HepG2 (cell line): ENCODE measurements at regions not wholly inside any gene's neighbourhood (a gene's known extent, or its start where the extent isn't known, plus 50 kb on each side); places are given as distances from the start of the nearest gene placed in this dataset.

Experiments used
- ATAC-seq: fragments of 200-7000 bp; cut with Tn5 transposase; 3 replicates; pipeline ENCODE4 v1.9.1; 2020; ENCODE audit warnings: mild to moderate bottlenecking, moderate library complexity
- BruUV-seq: library from RNA; stranded (reverse); fragments of 400-500 nt; replicated peaks from 2 replicates; lab custom pipeline; 2021; lab: Mats Ljungman, UMichigan
- CTCF ChIA-PET: fragments of 300-600 bp; formaldehyde crosslinking; extraction: SDS; loops from one replicate; lab custom pipeline; 2021; ENCODE audit warnings: low total read pairs, inconsistent platforms, low intra/inter-chr PET ratio; lab: Yijun Ruan, JAX
- POLR2A ChIA-PET: fragments of 350-600 bp; sonication (Branson Sonifier 250); formaldehyde crosslinking; loops from one replicate; lab custom pipeline; 2020; ENCODE audit warnings: antibody characterized with exemption, inconsistent platforms; lab: Yijun Ruan, JAX
- DNase-seq: peaks from one replicate; pipeline ENCODE4 v3.0.0-alpha.2; 2015; ENCODE audit warnings: low spot score
- FAIRE-seq: peaks from 3 replicates; lab custom pipeline; 2011; peaks lifted over from hg19 to GRCh38; lab: Jason Lieb, UNC
- H2AFZ ChIP-seq: one replicate; pipeline ENCODE4 v1.6.1; 2011; ENCODE audit warnings: low read length, inconsistent platforms
- H3K27ac ChIP-seq: fragments of 300-600 bp; 3 replicates; pipeline ENCODE4 v1.8.0; 2011; ENCODE audit warnings: mixed run types, mild to moderate bottlenecking, mixed read lengths, low read length, inconsistent platforms; ENCODE audit not compliant: insufficient read depth; ENCODE audit errors: extremely low read length
- H3K27me3 ChIP-seq, 2 experiments: fragments of 200-600 bp in 1 of 2; 2 replicates in 1 of 2; 3 replicates in 1 of 2; pipeline versions ENCODE4 v1.6.0 to v1.8.0; 2011; ENCODE audit warnings: low read length in 2 of 2, mild to moderate bottlenecking in 2 of 2, moderate library complexity in 2 of 2, inconsistent platforms in 1 of 2; ENCODE audit not compliant: insufficient read depth in 2 of 2, control insufficient read depth in 1 of 2
- H3K36me3 ChIP-seq, 2 experiments: fragments of 200-600 bp in 1 of 2; replicated peaks in 1 of 2; 2 replicates in 1 of 2; 3 replicates in 1 of 2; pipeline versions ENCODE4 v1.5.1 to v1.8.0; 2011; ENCODE audit warnings: low read length in 2 of 2, inconsistent platforms in 1 of 2; ENCODE audit not compliant: insufficient read depth in 2 of 2, control insufficient read depth in 1 of 2
- H3K4me1 ChIP-seq: 2 replicates; pipeline ENCODE4 v1.5.1; 2012; ENCODE audit warnings: low read length, inconsistent platforms; ENCODE audit not compliant: insufficient read depth
- H3K4me2 ChIP-seq: 2 replicates; pipeline ENCODE4 v1.6.0; 2011; ENCODE audit warnings: low read depth, low read length, inconsistent platforms
- H3K4me3 ChIP-seq, 3 experiments: fragments of 200-600 bp in 1 of 3; sonication (generic), shearing (Covaris generic) in 1 of 3; replicated peaks in 1 of 3; 2 replicates each; pipeline ENCODE4 v1.5.1; 2011 to 2016; ENCODE audit warnings: low read length in 3 of 3, inconsistent platforms in 2 of 3, low read depth in 2 of 3, mild to moderate bottlenecking in 2 of 3, control low read depth in 1 of 3, mixed read lengths in 1 of 3; ENCODE audit not compliant: insufficient read depth in 1 of 3
- H3K79me2 ChIP-seq: one replicate; pipeline ENCODE4 v1.6.1; 2011; ENCODE audit warnings: low read length, inconsistent platforms; ENCODE audit not compliant: insufficient read depth
- H3K9ac ChIP-seq: 2 replicates; pipeline ENCODE4 v1.6.0; 2011; ENCODE audit warnings: mild to moderate bottlenecking, low read depth, low read length, inconsistent platforms; ENCODE audit not compliant: insufficient read depth
- H3K9me3 ChIP-seq: 2 replicates; pipeline ENCODE4 v1.5.1; 2012; ENCODE audit warnings: mild to moderate bottlenecking, low read length
- H4K20me1 ChIP-seq: 2 replicates; pipeline ENCODE4 v1.6.0; 2011; ENCODE audit warnings: inconsistent platforms, mild to moderate bottlenecking, low read length, moderate library complexity; ENCODE audit not compliant: insufficient read depth
- HNRNPUL1 ChIP-seq: fragments of 200-400 bp; formaldehyde crosslinking; IDR thresholded peaks from 2 replicates; pipeline ENCODE4 v1.6.1; 2017; ENCODE audit warnings: low read depth, mild to moderate bottlenecking, low read length, moderate library complexity
- MLXIP ChIP-seq: sonication (generic); formaldehyde crosslinking; IDR thresholded peaks from 2 replicates; pipeline ENCODE4 v1.9.0; 2021; ENCODE audit warnings: missing genetic modification reagents, borderline replicate concordance
- NPAS2 ChIP-seq: sonication (generic); formaldehyde crosslinking; IDR thresholded peaks from 2 replicates; pipeline ENCODE4 v1.8.0; 2022; ENCODE audit warnings: mild to moderate bottlenecking, missing genetic modification reagents, borderline replicate concordance
- TIGD3 ChIP-seq: sonication (generic); formaldehyde crosslinking; IDR thresholded peaks from 2 replicates; pipeline ENCODE4 v1.5.1; 2020; ENCODE audit warnings: mild to moderate bottlenecking, missing genetic modification reagents, borderline replicate concordance
- ZNF816 ChIP-seq: sonication (generic); formaldehyde crosslinking; IDR thresholded peaks from 2 replicates; pipeline ENCODE4 v1.8.0; 2022; ENCODE audit warnings: missing genetic modification reagents, mild to moderate bottlenecking, borderline replicate concordance
- WGBS: methylation state at CpG from one replicate; pipeline ENCODE4 v1.1.6; 2017; ENCODE audit warnings: low lambda C conversion rate; 5-methylcytosine and 5-hydroxymethylcytosine counted together
- in situ Hi-C: cut with HindIII; loops from 2 replicates; pipeline ENCODE4 v1.10.0; 2017; ENCODE audit warnings: low pct_unique_long_range_greater_than_20kb; ENCODE audit not compliant: extremely low pct_ligation_motif_present
- intact Hi-C: fragments of 100-400 bp; cut with micrococcal nuclease; formaldehyde crosslinking; loops from one replicate; pipeline ENCODE4 v1.10.0; 2022; ENCODE audit not compliant: unreplicated experiment

- TF ChIP-seq MLXIP (no peak), TIGD3 (no peak), ZNF816 (CRISPR knock-in tag) (no peak), NPAS2 (CRISPR knock-in tag) (no peak)
- TF ChIP-seq, all 625 proteins: peak for 0
Measured at GRCh38 chr10:111725050-111725449, 458.5 kb downstream of the GPAM start (continued).

GRCh38 chr10:111732166-111732785, 451.3 kb downstream of the GPAM start:
- H2AFZ ChIP-seq = no peak overlapping the region
- 0% methylated on average over 1 of the region's 1 CpG for WGBS
- ChIA-PET POLR2A (no interaction called here), CTCF (no interaction called here)
- no peaks in the 10 kb centered on the region for H3K79me2 ChIP-seq
- no peaks in the 10 kb centered on the region for H4K20me1 ChIP-seq
- no peak for ATAC-seq
- H3K9ac ChIP-seq = no peak overlapping the region
- H3K27me3 ChIP-seq = no peaks in the 10 kb centered on the region
- in situ Hi-C loops = no loop called here
- no peaks in the 10 kb centered on the region for H3K36me3 ChIP-seq
- no peak overlapping the region for H3K27ac ChIP-seq
- intact Hi-C loops = no loop called here
- no peak for FAIRE-seq
- H3K4me1 ChIP-seq = no peaks in the 10 kb centered on the region
- no peak for DNase-seq
- no peaks in the 10 kb centered on the region for H3K9me3 ChIP-seq
- H3K4me2 ChIP-seq = no peak overlapping the region
- BruUV-seq = no TSS peak
- no peak overlapping the region for H3K4me3 ChIP-seq
- TF ChIP-seq HNRNPUL1 = no peak
